PFSK-1 (cell line): ENCODE measurements at regions not wholly inside any gene's neighbourhood (a gene's known extent, or its start where the extent isn't known, plus 50 kb on each side); places are given as distances from the start of the nearest gene placed in this dataset.

ENCODE experiments used
- FOXP2 ChIP-seq: optimal IDR thresholded peaks from 2 replicates; pipeline ENCODE3; 2011; ENCODE audit warnings: borderline replicate concordance, control low read depth, inconsistent platforms; ENCODE audit not compliant: insufficient read depth; ENCODE audit errors: extremely low read length, extremely low read depth
- POLR2AphosphoS5 ChIP-seq: IDR thresholded peaks from 2 replicates; pipeline ENCODE4 v1.6.1; 2012; ENCODE audit warnings: low read depth, mild to moderate bottlenecking, control low read depth, low read length, moderate library complexity
- REST ChIP-seq, 2 experiments: IDR thresholded peaks; 2 replicates each; pipeline versions ENCODE4 v1.6.1 to v1.8.0; 2011 to 2012; ENCODE audit warnings: low read depth in 2 of 2, low read length in 2 of 2, control low read depth in 1 of 2, inconsistent platforms in 1 of 2, mild to moderate bottlenecking in 1 of 2, moderate library complexity in 1 of 2; ENCODE audit not compliant: insufficient read depth in 1 of 2
- SIN3A ChIP-seq: IDR thresholded peaks from 2 replicates; pipeline ENCODE4 v1.6.1; 2012; ENCODE audit warnings: mild to moderate bottlenecking, low read length, moderate library complexity, borderline replicate concordance; ENCODE audit not compliant: insufficient read depth
- TAF1 ChIP-seq: IDR thresholded peaks from 2 replicates; pipeline ENCODE4 v1.6.1; 2012; ENCODE audit warnings: low read length, control low read depth, borderline replicate concordance; ENCODE audit not compliant: insufficient read depth

GRCh38 chr1:232319518-232320210, 310.3 kb downstream of the SIPA1L2 start:
- no peak for TF ChIP-seq POLR2AphosphoS5
- no peak for TF ChIP-seq TAF1
- TF ChIP-seq SIN3A, result no peak
- no peak for TF ChIP-seq REST (IDR thresholded peaks at IDR 0.05; ENCODE audit: insufficient read depth in 1 of 2, low read depth in 2 of 2, low read length in 2 of 2)
- no peak for TF ChIP-seq FOXP2

- no peak for TF ChIP-seq REST (IDR thresholded peaks at IDR 0.05; ENCODE audit: insufficient read depth in 1 of 2, low read depth in 2 of 2, low read length in 2 of 2)
- no peak for TF ChIP-seq TAF1
- no peak for TF ChIP-seq POLR2AphosphoS5
- no peak for TF ChIP-seq SIN3A
- no peak for TF ChIP-seq FOXP2
These were observed 310.9 kb downstream of the SIPA1L2 start for GRCh38 chr1:232319072-232319471.

- no peak for TF ChIP-seq FOXP2
- TF ChIP-seq TAF1, result no peak
- TF ChIP-seq REST (IDR thresholded peaks at IDR 0.05; ENCODE audit: insufficient read depth in 1 of 2, low read depth in 2 of 2, low read length in 2 of 2), result no peak
- TF ChIP-seq SIN3A, result no peak
- no peak for TF ChIP-seq POLR2AphosphoS5
These were observed 311.8 kb downstream of the SIPA1L2 start for GRCh38 chr1:232318143-232318542.

GRCh38 chr1:232317350-232317749, 312.6 kb downstream of the SIPA1L2 start:
- no peak for TF ChIP-seq FOXP2
- TF ChIP-seq POLR2AphosphoS5, result no peak
- TF ChIP-seq TAF1, result no peak
- no peak for TF ChIP-seq REST (IDR thresholded peaks at IDR 0.05; ENCODE audit: insufficient read depth in 1 of 2, low read depth in 2 of 2, low read length in 2 of 2)
- no peak for TF ChIP-seq SIN3A
